ENCODE measurements at regions not wholly inside any gene's neighbourhood (a gene's known extent, or its start where the extent isn't known, plus 50 kb on each side); places are given as distances from the start of the nearest gene placed in this dataset.

DNA sequence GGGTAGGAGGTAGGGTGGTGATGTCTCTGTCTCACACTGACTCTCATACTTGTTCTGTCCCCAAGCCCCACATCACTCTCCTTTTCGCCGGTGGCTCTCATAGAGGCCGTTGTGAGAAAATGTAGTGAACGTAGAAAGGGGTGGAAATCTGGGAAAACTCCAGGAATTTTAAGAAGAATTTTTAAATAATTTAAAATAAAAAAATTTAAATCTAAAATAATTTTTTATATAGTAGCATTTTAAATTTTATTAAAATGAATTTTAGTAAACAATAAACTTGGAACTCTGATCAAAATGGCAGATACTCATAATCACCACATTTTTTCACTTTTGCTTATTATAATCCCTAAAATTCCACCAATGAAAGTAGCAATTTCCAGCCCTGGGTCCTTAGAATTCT lies 473.6 kb upstream of the ZFHX3 start:
- TF ChIP-seq, protein P1, sequence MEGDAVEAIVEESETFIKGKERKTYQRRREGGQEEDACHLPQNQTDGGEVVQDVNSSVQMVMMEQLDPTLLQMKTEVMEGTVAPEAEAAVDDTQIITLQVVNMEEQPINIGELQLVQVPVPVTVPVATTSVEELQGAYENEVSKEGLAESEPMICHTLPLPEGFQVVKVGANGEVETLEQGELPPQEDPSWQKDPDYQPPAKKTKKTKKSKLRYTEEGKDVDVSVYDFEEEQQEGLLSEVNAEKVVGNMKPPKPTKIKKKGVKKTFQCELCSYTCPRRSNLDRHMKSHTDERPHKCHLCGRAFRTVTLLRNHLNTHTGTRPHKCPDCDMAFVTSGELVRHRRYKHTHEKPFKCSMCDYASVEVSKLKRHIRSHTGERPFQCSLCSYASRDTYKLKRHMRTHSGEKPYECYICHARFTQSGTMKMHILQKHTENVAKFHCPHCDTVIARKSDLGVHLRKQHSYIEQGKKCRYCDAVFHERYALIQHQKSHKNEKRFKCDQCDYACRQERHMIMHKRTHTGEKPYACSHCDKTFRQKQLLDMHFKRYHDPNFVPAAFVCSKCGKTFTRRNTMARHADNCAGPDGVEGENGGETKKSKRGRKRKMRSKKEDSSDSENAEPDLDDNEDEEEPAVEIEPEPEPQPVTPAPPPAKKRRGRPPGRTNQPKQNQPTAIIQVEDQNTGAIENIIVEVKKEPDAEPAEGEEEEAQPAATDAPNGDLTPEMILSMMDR (IDR thresholded peaks at IDR 0.05), result no peak
- no peak for TF ChIP-seq POLR2AphosphoS5 (IDR thresholded peaks at IDR 0.05; ENCODE audit: low read depth, low read length)

Measured in Panc1 (cell line).